A549 (cell line): ENCODE measurements at regions not wholly inside any gene's neighbourhood (a gene's known extent, or its start where the extent isn't known, plus 50 kb on each side); places are given as distances from the start of the nearest gene placed in this dataset.
A peak's percentile ranks its signal among the peaks of the same experiment; 100 is the strongest.
"Not testable (repeated sequence)": the region's sequence is repeated elsewhere in the genome, so short reads cannot be mapped to it uniquely, and the experiment has no call there.

ENCODE experiments used
- ATAC-seq, 2 experiments: fragments of 200-7000 bp in 1 of 2; fragments of >200 bp in 1 of 2; cut with Nextera tagmentation in 1 of 2; cut with Tn5 transposase in 1 of 2; 3 replicates each; pipeline versions ENCODE4 v1.8.0 to v1.9.1; 2018 to 2020; ENCODE audit warnings: mild to moderate bottlenecking in 1 of 2, moderate library complexity in 1 of 2
- CTCF ChIA-PET: fragments of 300-600 bp; sonication (Branson Sonifier 250); formaldehyde crosslinking; extraction: SDS; loops from one replicate; lab custom pipeline; 2021; ENCODE audit warnings: antibody characterized with exemption, inconsistent platforms; lab: Yijun Ruan, JAX
- POLR2A ChIA-PET: fragments of 350-600 bp; formaldehyde crosslinking; extraction: SDS; loops from one replicate; lab custom pipeline; 2021; ENCODE audit warnings: antibody characterized with exemption, inconsistent platforms; lab: Yijun Ruan, JAX
- DNase-seq, 2 experiments: peaks; one replicate each; pipeline versions ENCODE4 v3.0.0 to v3.0.0-alpha.2; 2011 to 2016; ENCODE audit warnings: low read depth in 1 of 2, low spot score in 1 of 2
- FAIRE-seq: peaks from 2 replicates; lab custom pipeline; 2011; peaks lifted over from hg19 to GRCh38; lab: Jason Lieb, UNC
- H3K27ac ChIP-seq, 2 experiments: fragments of >200 bp; sonication (Bioruptor Twin); formaldehyde crosslinking; 3 replicates each; pipeline ENCODE4 v1.5.1; 2016 to 2017
- H3K4me1 ChIP-seq: fragments of >200 bp; sonication (Bioruptor Twin); formaldehyde crosslinking; 3 replicates; pipeline ENCODE4 v1.6.1; 2016
- H3K4me2 ChIP-seq: fragments of >200 bp; sonication (Bioruptor Twin); formaldehyde crosslinking; 3 replicates; pipeline ENCODE4 v1.6.1; 2016
- H3K4me3 ChIP-seq: fragments of >200 bp; sonication (Bioruptor Twin); formaldehyde crosslinking; 3 replicates; pipeline ENCODE4 v1.5.1; 2016
- H3K9me3 ChIP-seq: fragments of >200 bp; sonication (Bioruptor Twin); formaldehyde crosslinking; 3 replicates; pipeline ENCODE4 v1.6.1; 2016
- CBX2 ChIP-seq: fragments of 200-600 bp; sonication (generic); IDR thresholded peaks from 2 replicates; pipeline ENCODE4 v1.6.1; 2016; ENCODE audit warnings: low read depth, mild to moderate bottlenecking, borderline replicate concordance
- CBX8 ChIP-seq: fragments of 200-600 bp; sonication (generic); IDR thresholded peaks from 2 replicates; pipeline ENCODE4 v1.6.1; 2016
- EHMT2 ChIP-seq: fragments of 200-600 bp; sonication (generic); IDR thresholded peaks from 2 replicates; pipeline ENCODE4 v1.6.1; 2016; ENCODE audit warnings: antibody characterized with exemption, low read depth, mild to moderate bottlenecking, moderate library complexity
- HOXB13 ChIP-seq: fragments of 250-450 bp; sonication (Bioruptor Pico); IDR thresholded peaks from 2 replicates; pipeline ENCODE4 v1.5.0; 2020; ENCODE audit warnings: low read depth, mild to moderate bottlenecking, moderate library complexity
- HOXB5 ChIP-seq: fragments of 250-450 bp; sonication (Bioruptor Pico); IDR thresholded peaks from 2 replicates; pipeline ENCODE4 v1.5.0; 2020; ENCODE audit warnings: mild to moderate bottlenecking, moderate library complexity
- JUN ChIP-seq, 2 experiments: fragments of >200 bp; sonication (Bioruptor Twin); formaldehyde crosslinking; IDR thresholded peaks; 2 replicates in 1 of 2; 3 replicates in 1 of 2; pipeline ENCODE4 v1.6.1; 2016 to 2017
- MAFK ChIP-seq: fragments of 450-650 bp; IDR thresholded peaks from 2 replicates; pipeline ENCODE4 v1.6.1; 2014; ENCODE audit not compliant: partially characterized antibody
- NPAS2 ChIP-seq: fragments of 250-450 bp; sonication (Bioruptor Pico); IDR thresholded peaks from 2 replicates; pipeline ENCODE4 v1.8.0; 2022; ENCODE audit warnings: mild to moderate bottlenecking, moderate library complexity, borderline replicate concordance
- RAD21 ChIP-seq, 2 experiments: fragments of >200 bp in 1 of 2; sonication (Bioruptor Twin) in 1 of 2; formaldehyde crosslinking in 1 of 2; IDR thresholded peaks in 1 of 2; conservative IDR thresholded peaks in 1 of 2; 2 replicates in 1 of 2; 3 replicates in 1 of 2; pipeline ENCODE4 v1.6.1; 2012 to 2018; ENCODE audit warnings: inconsistent platforms in 1 of 2
- RCOR1 ChIP-seq: fragments of 150-350 bp; IDR thresholded peaks from 2 replicates; pipeline ENCODE4 v1.6.1; 2014; ENCODE audit warnings: antibody characterized with exemption, low read length, low read depth
- RFX5 ChIP-seq: fragments of 450-650 bp; IDR thresholded peaks from 2 replicates; pipeline ENCODE4 v1.7.1; 2014; ENCODE audit warnings: antibody characterized with exemption, mild to moderate bottlenecking, moderate library complexity
- SREBF2 ChIP-seq: fragments of 450-650 bp; IDR thresholded peaks from 2 replicates; pipeline ENCODE4 v1.6.1; 2014; ENCODE audit warnings: mild to moderate bottlenecking, moderate library complexity
- TP53 ChIP-seq: fragments of 250-450 bp; sonication (Bioruptor Pico); IDR thresholded peaks from 2 replicates; pipeline ENCODE4 v1.5.0; 2021; ENCODE audit warnings: mild to moderate bottlenecking, moderate library complexity
- WGBS: methylation state at CpG from one replicate; pipeline ENCODE4 v1.1.6; 2017; ENCODE audit errors: missing lambda C conversion rate; 5-methylcytosine and 5-hydroxymethylcytosine counted together
- TF ChIP-seq, protein P1 (sequence below): fragments of 450-650 bp; IDR thresholded peaks from 2 replicates; pipeline ENCODE4 v1.6.1; 2014; ENCODE audit warnings: antibody characterized with exemption

DNA sequence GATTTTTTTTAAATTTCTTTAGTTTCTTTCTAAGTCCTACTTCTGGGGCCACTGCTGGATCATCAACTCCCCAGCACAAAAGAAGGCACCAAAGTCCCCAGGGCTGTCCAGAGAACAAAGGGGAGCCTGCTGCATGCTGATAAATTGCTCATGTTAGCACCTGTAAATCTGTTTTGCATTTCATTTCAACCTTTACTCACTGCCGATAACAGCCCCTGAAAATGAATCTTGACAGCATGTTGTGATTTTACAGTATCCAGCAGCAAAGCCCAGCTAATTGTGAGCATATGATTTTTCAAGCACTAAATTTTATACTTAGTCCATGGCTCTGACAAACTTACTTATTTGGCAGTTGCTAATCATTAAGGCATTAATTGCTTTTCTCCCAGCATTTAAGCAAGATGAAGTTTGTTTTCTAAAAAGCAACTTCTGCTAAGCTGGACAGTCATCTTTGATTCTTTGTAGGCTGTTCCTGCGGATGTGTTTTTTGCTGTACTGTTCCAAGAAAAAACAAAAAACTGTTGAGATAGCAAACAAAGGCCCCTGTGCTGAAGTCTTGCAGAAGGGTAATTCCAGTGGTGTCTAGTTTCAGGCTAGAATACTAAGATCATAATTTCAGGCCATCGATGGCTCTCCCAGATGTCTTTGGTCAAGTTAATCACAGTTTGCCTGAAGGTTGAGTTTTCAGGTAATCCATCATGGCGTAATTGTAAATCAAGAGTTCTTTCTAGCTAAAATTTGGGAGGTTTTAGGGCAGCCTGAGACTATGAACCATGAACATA, 73.1 kb upstream of the GAS1 start:
- Histone ChIP-seq H3K9me3 (no peaks in the 10 kb centered on the region), H3K4me1 (no peaks in the 10 kb centered on the region), H3K27ac (no peak overlapping the region), H3K4me3 (no peak overlapping the region), H3K4me2 (no peak overlapping the region)
- no peak for FAIRE-seq
- DNase-seq, result no peak
- ChIA-PET POLR2A (no interaction called here), CTCF (no interaction called here)
- TF ChIP-seq, protein P1, sequence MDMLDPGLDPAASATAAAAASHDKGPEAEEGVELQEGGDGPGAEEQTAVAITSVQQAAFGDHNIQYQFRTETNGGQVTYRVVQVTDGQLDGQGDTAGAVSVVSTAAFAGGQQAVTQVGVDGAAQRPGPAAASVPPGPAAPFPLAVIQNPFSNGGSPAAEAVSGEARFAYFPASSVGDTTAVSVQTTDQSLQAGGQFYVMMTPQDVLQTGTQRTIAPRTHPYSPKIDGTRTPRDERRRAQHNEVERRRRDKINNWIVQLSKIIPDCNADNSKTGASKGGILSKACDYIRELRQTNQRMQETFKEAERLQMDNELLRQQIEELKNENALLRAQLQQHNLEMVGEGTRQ, result no peak
- 44% methylated on average over 4 of the region's 4 CpGs for WGBS
- no peak for ATAC-seq

DNA sequence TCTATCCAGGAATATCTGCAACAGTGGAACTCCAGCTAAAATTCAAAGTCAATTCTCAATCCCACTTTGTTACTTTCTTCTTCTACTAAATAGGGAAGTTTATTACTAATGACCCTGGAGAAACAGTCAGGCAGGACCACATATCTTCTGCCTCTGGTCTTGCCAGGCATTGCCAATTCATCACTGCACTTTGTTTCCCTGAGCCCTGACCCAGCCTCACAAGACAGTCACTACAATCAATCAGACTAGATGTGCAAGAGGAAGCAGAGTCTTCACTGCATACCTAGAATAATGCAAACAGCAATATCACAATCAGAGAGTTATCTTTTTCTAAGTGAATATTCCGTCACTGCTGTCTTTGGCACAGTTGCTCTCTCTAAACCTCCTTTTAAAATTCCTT, 74.9 kb upstream of the GAS1 start:
- POLR2A ChIA-PET, result no interaction called here
- ATAC-seq, result no peak
- no peak overlapping the region for H3K27ac ChIP-seq
- DNase-seq, result no peak
- no peak overlapping the region for H3K4me2 ChIP-seq
- FAIRE-seq, result no peak
- CTCF ChIA-PET, result no interaction called here
- no peaks in the 10 kb centered on the region for H3K4me1 ChIP-seq
- no peak overlapping the region for H3K4me3 ChIP-seq
- no peaks in the 10 kb centered on the region for H3K9me3 ChIP-seq
- 19% methylated on average over 1 of the region's 1 CpG for WGBS
- TF ChIP-seq RAD21 (conservative IDR thresholded peaks at IDR 0.05 in 1 of 2, IDR thresholded peaks at IDR 0.05 in 1 of 2), result no peak
- TF ChIP-seq SREBF2, result no peak
- TF ChIP-seq RCOR1, result no peak
- TF ChIP-seq HOXB5, result no peak
- no peak for TF ChIP-seq TP53 (CRISPR knock-in tag)
- no peak for TF ChIP-seq RFX5
- TF ChIP-seq NPAS2 (CRISPR knock-in tag), result no peak
- TF ChIP-seq, all 56 proteins: peak for 0

DNA sequence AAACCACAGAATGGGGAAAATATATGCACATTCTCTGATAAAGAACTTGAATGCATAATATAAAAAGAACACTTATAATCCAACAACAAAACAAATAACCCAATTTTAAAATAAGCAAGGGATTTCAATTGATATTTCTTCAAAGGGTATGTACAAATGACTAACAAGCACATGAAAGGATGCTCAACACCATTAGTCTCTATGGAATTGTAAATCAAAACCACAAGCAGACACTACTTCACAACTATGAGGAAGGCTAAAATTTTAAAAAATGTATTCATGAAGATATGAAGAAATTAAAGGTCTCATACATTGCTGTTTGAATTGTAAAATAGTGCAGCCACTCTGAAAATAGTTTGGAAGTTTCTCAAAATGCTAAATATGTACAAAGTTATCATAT, 78.9 kb upstream of the GAS1 start:
- POLR2A ChIA-PET, result no interaction called here
- FAIRE-seq, result peak; percentile 56

DNA sequence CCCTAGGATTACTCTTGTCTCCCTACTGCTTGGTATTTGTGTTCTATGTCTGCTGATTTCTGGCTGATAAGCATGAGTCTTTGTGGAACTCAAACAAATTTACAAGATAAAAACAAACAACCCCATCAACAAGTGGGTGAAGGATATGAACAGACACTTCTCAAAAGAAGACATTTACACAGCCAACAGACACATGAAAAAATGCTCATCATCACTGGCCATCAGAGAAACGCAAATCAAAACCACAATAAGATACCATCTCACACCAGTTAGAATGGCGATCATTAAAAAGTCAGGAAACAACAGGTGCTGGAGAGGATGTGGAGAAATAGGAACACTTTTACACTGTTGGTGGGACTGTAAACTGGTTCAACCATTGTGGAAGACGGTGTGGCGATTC, 81.5 kb upstream of the GAS1 start:
- ATAC-seq, H3K27ac ChIP-seq, H3K4me1 ChIP-seq, FAIRE-seq, H3K4me2 ChIP-seq, H3K9me3 ChIP-seq, DNase-seq, CTCF ChIA-PET, H3K4me3 ChIP-seq, POLR2A ChIA-PET: not testable (repeated sequence)
- 20% methylated on average over 4 of the region's 4 CpGs for WGBS

More for the DNA sequence above, 78.9 kb upstream of the GAS1 start:
- no peak for TF ChIP-seq CBX8
- no peak for TF ChIP-seq HOXB13
- Histone ChIP-seq H3K9me3 (no peaks in the 10 kb centered on the region), H3K27ac (no peak overlapping the region), H3K4me3 (no peak overlapping the region), H3K4me2 (no peak overlapping the region), H3K4me1 (no peaks in the 10 kb centered on the region)
- ATAC-seq (no peak), DNase-seq (no peak)
- CTCF ChIA-PET, result no interaction called here

DNA sequence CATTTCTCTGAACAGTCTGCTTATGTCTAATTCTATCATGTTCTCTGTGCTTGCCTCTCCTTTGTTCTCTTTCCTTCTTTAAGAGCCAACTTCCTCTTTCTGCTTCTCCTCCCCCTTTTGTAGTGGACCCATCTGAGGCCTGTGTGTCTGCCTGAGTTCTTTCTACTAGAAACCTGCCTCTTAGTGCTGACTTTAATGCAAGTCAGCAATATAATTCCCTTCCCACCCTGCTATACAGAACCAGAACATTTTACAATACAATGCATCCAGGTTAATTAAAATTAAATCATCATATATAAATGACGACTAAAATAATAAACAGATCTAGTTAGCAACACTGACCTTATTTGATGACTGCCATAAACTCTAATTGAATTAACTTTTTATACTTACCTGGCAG, 82.6 kb upstream of the GAS1 start:
- DNase-seq, result no peak
- no peaks in the 10 kb centered on the region for H3K4me1 ChIP-seq
- H3K27ac ChIP-seq, result no peak overlapping the region
- no peaks in the 10 kb centered on the region for H3K9me3 ChIP-seq
- H3K4me3 ChIP-seq, result no peak overlapping the region
- FAIRE-seq, result no peak
- CTCF ChIA-PET, result no interaction called here
- 22% methylated on average over 1 of the region's 1 CpG for WGBS
- TF ChIP-seq MAFK (peak; percentile 78), EHMT2 (no peak), JUN (IDR thresholded peaks at IDR 0.05) (no peak), CBX2 (no peak)
- TF ChIP-seq, all 56 proteins: peak for 1
- ATAC-seq, result no peak
- POLR2A ChIA-PET, result no interaction called here
- H3K4me2 ChIP-seq, result no peak overlapping the region
